Keratinocyte (primary cell): ENCODE measurements at regions not wholly inside any gene's neighbourhood (a gene's known extent, or its start where the extent isn't known, plus 50 kb on each side); places are given as distances from the start of the nearest gene placed in this dataset.

Experiments used
- DNase-seq: peaks from one replicate; pipeline ENCODE4 v3.0.0-alpha.2; 2011; ENCODE audit warnings: low read depth, missing footprints, low spot score
- FAIRE-seq: peaks from 2 replicates; lab custom pipeline; 2011; peaks lifted over from hg19 to GRCh38; lab: Jason Lieb, UNC
- H2AFZ ChIP-seq: 2 replicates; pipeline ENCODE4 v1.6.0; 2012; ENCODE audit warnings: low read length, control low read depth, inconsistent platforms; ENCODE audit not compliant: control insufficient read depth
- H3K27ac ChIP-seq: 2 replicates; pipeline ENCODE4 v1.5.1; 2011; ENCODE audit warnings: low read length; ENCODE audit not compliant: control insufficient read depth, insufficient read depth
- H3K27me3 ChIP-seq: 3 replicates; pipeline ENCODE4 v1.6.0; 2011; ENCODE audit warnings: low read length; ENCODE audit not compliant: control insufficient read depth, insufficient read depth; ENCODE audit errors: extremely low read depth
- H3K36me3 ChIP-seq, 2 experiments: 2 replicates in 1 of 2; 3 replicates in 1 of 2; pipeline ENCODE4 v1.5.1; 2011; ENCODE audit warnings: low read length in 2 of 2, mild to moderate bottlenecking in 1 of 2; ENCODE audit not compliant: control insufficient read depth in 2 of 2, insufficient read depth in 2 of 2; ENCODE audit errors: extremely low read depth in 1 of 2
- H3K4me1 ChIP-seq: 3 replicates; pipeline ENCODE4 v1.5.1; 2011; ENCODE audit warnings: low read length; ENCODE audit not compliant: control insufficient read depth, insufficient read depth; ENCODE audit errors: extremely low read depth
- H3K4me2 ChIP-seq: 3 replicates; pipeline ENCODE4 v1.6.0; 2011; ENCODE audit warnings: low read depth, low read length; ENCODE audit not compliant: control insufficient read depth, insufficient read depth; ENCODE audit errors: extremely low read depth
- H3K4me3 ChIP-seq, 3 experiments: fragments of 200-600 bp in 1 of 3; sonication (generic) in 1 of 3; 2 replicates in 2 of 3; 3 replicates in 1 of 3; pipeline ENCODE4 v1.5.1; 2011 to 2016; ENCODE audit warnings: low read length in 3 of 3, mild to moderate bottlenecking in 3 of 3, control low read depth in 2 of 3, inconsistent platforms in 1 of 3, low read depth in 1 of 3, mixed read lengths in 1 of 3, mixed run types in 1 of 3, moderate library complexity in 1 of 3; ENCODE audit not compliant: control insufficient read depth in 2 of 3, insufficient read depth in 2 of 3; ENCODE audit errors: extremely low read depth in 1 of 3
- H3K79me2 ChIP-seq: 2 replicates; pipeline ENCODE4 v1.6.0; 2012; ENCODE audit warnings: low read length; ENCODE audit not compliant: control insufficient read depth, insufficient read depth
- H3K9ac ChIP-seq: 3 replicates; pipeline ENCODE4 v1.6.0; 2011; ENCODE audit warnings: low read length; ENCODE audit not compliant: control insufficient read depth, insufficient read depth; ENCODE audit errors: extremely low read depth
- H3K9me1 ChIP-seq: 3 replicates; pipeline ENCODE4 v1.6.0; 2011; ENCODE audit warnings: low read length; ENCODE audit not compliant: control insufficient read depth, insufficient read depth; ENCODE audit errors: extremely low read depth
- H3K9me3 ChIP-seq: 2 replicates; pipeline ENCODE4 v1.5.1; 2012; ENCODE audit warnings: low read depth, low read length; ENCODE audit not compliant: control insufficient read depth
- H4K20me1 ChIP-seq: 3 replicates; pipeline ENCODE4 v1.6.0; 2011; ENCODE audit warnings: low read length; ENCODE audit not compliant: control insufficient read depth, insufficient read depth; ENCODE audit errors: extremely low read depth
- CTCF ChIP-seq, 3 experiments: IDR thresholded peaks in 1 of 3; conservative IDR thresholded peaks in 1 of 3; optimal IDR thresholded peaks in 1 of 3; 2 replicates in 2 of 3; 3 replicates in 1 of 3; pipeline versions ENCODE3 to v1.5.1; 2011; ENCODE audit warnings: low read length in 3 of 3, mild to moderate bottlenecking in 3 of 3, moderate library complexity in 2 of 3, control low read depth in 1 of 3, inconsistent platforms in 1 of 3; ENCODE audit not compliant: insufficient read depth in 2 of 3; ENCODE audit errors: extremely low read depth in 1 of 3
- EZH2 ChIP-seq: IDR thresholded peaks from one replicate; pipeline ENCODE4 v1.6.1; 2012; ENCODE audit warnings: inconsistent platforms, mild to moderate bottlenecking, low read length, moderate library complexity
- dilution Hi-C: fragments of 300-500 bp; cut with MboI; formaldehyde crosslinking; loops from one replicate; pipeline ENCODE4 v1.7.0; 2020; ENCODE audit warnings: low sequenced_read_pairs; ENCODE audit not compliant: extremely low pct_ligation_motif_present

GRCh38 chrX:125782184-125782583 lies 383.9 kb downstream of the DCAF12L2 start:
- no peaks in the 10 kb centered on the region for H3K9me3 ChIP-seq
- DNase-seq (no peak), FAIRE-seq (no peak)
- no peak overlapping the region for H3K27ac ChIP-seq
- no peak overlapping the region for H3K4me2 ChIP-seq
- H3K9me1 ChIP-seq, result no peaks in the 10 kb centered on the region
- no peak overlapping the region for H3K9ac ChIP-seq
- dilution Hi-C loops, result no loop called here
- TF ChIP-seq EZH2 (no peak), CTCF (optimal IDR thresholded peaks at IDR 0.05 in 1 of 3, IDR thresholded peaks at IDR 0.05 in 1 of 3, conservative IDR thresholded peaks at IDR 0.05 in 1 of 3; ENCODE audit: extremely low read depth in 1 of 3, insufficient read depth in 2 of 3, low read length in 3 of 3) (no peak)
- no peaks in the 10 kb centered on the region for H3K79me2 ChIP-seq
- no peak overlapping the region for H3K4me3 ChIP-seq
- no peak overlapping the region for H2AFZ ChIP-seq
- H4K20me1 ChIP-seq, result no peaks in the 10 kb centered on the region
- no peaks in the 10 kb centered on the region for H3K36me3 ChIP-seq
- no peaks in the 10 kb centered on the region for H3K4me1 ChIP-seq
- H3K27me3 ChIP-seq, result no peaks in the 10 kb centered on the region

GRCh38 chrX:125786316-125786715 lies 379.8 kb downstream of the DCAF12L2 start:
- Histone ChIP-seq H3K79me2 (no peaks in the 10 kb centered on the region), H3K4me1 (no peaks in the 10 kb centered on the region), H3K4me3 (no peak overlapping the region), H3K27ac (no peak overlapping the region), H3K27me3 (no peaks in the 10 kb centered on the region), H4K20me1 (no peaks in the 10 kb centered on the region), H3K36me3 (no peaks in the 10 kb centered on the region), H2AFZ (no peak overlapping the region), H3K9ac (no peak overlapping the region), H3K4me2 (no peak overlapping the region), H3K9me1 (no peaks in the 10 kb centered on the region), H3K9me3 (no peaks in the 10 kb centered on the region)
- TF ChIP-seq CTCF (optimal IDR thresholded peaks at IDR 0.05 in 1 of 3, IDR thresholded peaks at IDR 0.05 in 1 of 3, conservative IDR thresholded peaks at IDR 0.05 in 1 of 3; ENCODE audit: extremely low read depth in 1 of 3, insufficient read depth in 2 of 3, low read length in 3 of 3) (no peak), EZH2 (no peak)
- DNase-seq (no peak), FAIRE-seq (no peak)
- dilution Hi-C loops, result no loop called here
